Type B pancreatic cell (in vitro differentiated cells): ENCODE measurements at regions not wholly inside any gene's neighbourhood (a gene's known extent, or its start where the extent isn't known, plus 50 kb on each side); places are given as distances from the start of the nearest gene placed in this dataset.

Experiments
- DNase-seq: peaks from one replicate; pipeline ENCODE4 v3.0.0; 2021; ENCODE audit warnings: mixed read lengths; ENCODE audit not compliant: unreplicated experiment; ENCODE audit errors: extremely low spot score
- H3K27ac Mint-ChIP-seq: 2 replicates; pipeline ENCODE4 v1.8.0; 2021; ENCODE audit warnings: mild to moderate bottlenecking, mixed read lengths
- H3K27me3 Mint-ChIP-seq: 2 replicates; pipeline ENCODE4 v1.8.0; 2021; ENCODE audit warnings: mixed read lengths
- H3K36me3 Mint-ChIP-seq: 2 replicates; pipeline ENCODE4 v1.8.0; 2021; ENCODE audit warnings: mixed read lengths
- H3K4me1 Mint-ChIP-seq: one replicate; pipeline ENCODE4 v1.8.0; 2021; ENCODE audit warnings: mixed read lengths; ENCODE audit not compliant: unreplicated experiment
- H3K4me3 Mint-ChIP-seq: 2 replicates; pipeline ENCODE4 v1.8.0; 2021; ENCODE audit warnings: mild to moderate bottlenecking, mixed read lengths
- H3K9me3 Mint-ChIP-seq: 2 replicates; pipeline ENCODE4 v1.8.0; 2021; ENCODE audit warnings: mixed read lengths
- TF ChIP-seq, protein P1 (sequence below): fragments of 200-600 bp; sonication (generic); conservative IDR thresholded peaks from 2 replicates; pipeline ENCODE4 v1.5.0; 2021; ENCODE audit warnings: antibody characterized with exemption, mild to moderate bottlenecking

- Mint-ChIP-seq H3K4me3 (no peak overlapping the region), H3K4me1 (no peaks in the 10 kb centered on the region), H3K9me3 (peaks cover 5% of the 10 kb centered on the region), H3K36me3 (no peaks in the 10 kb centered on the region), H3K27ac (no peak overlapping the region), H3K27me3 (no peaks in the 10 kb centered on the region)
- no peak for DNase-seq
- TF ChIP-seq, protein P1, sequence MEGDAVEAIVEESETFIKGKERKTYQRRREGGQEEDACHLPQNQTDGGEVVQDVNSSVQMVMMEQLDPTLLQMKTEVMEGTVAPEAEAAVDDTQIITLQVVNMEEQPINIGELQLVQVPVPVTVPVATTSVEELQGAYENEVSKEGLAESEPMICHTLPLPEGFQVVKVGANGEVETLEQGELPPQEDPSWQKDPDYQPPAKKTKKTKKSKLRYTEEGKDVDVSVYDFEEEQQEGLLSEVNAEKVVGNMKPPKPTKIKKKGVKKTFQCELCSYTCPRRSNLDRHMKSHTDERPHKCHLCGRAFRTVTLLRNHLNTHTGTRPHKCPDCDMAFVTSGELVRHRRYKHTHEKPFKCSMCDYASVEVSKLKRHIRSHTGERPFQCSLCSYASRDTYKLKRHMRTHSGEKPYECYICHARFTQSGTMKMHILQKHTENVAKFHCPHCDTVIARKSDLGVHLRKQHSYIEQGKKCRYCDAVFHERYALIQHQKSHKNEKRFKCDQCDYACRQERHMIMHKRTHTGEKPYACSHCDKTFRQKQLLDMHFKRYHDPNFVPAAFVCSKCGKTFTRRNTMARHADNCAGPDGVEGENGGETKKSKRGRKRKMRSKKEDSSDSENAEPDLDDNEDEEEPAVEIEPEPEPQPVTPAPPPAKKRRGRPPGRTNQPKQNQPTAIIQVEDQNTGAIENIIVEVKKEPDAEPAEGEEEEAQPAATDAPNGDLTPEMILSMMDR = no peak
These were observed 134.5 kb upstream of the TLL1 start for GRCh38 chr4:165738571-165738970.

GRCh38 chr4:165740911-165741310, 132.1 kb upstream of the TLL1 start:
- H3K9me3 Mint-ChIP-seq = peaks cover 5% of the 10 kb centered on the region
- DNase-seq = no peak
- no peaks in the 10 kb centered on the region for H3K4me1 Mint-ChIP-seq
- no peak overlapping the region for H3K4me3 Mint-ChIP-seq
- H3K36me3 Mint-ChIP-seq = no peaks in the 10 kb centered on the region
- H3K27me3 Mint-ChIP-seq = no peaks in the 10 kb centered on the region
- TF ChIP-seq, protein P1 = no peak
- H3K27ac Mint-ChIP-seq = no peak overlapping the region

DNA sequence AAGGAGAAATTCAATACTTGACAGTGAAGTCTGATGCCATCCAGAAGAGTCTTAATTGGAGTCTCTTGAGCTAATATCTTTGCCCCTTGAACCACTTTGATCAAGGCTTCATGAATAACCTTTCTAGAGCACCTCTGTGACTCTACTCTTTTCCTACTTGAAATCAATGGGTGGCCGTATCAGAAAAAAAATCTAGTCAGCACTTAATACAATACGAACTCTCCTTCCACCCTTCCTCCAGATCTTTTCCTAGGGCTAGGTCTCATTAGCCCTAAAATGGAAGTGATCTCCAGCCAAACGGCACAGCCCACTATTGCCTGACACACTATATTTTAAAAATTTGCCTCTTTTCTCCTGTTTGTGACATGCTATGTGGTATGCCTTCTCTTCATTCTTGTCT, 129.6 kb upstream of the TLL1 start:
- Mint-ChIP-seq H3K9me3 (no peaks in the 10 kb centered on the region), H3K27ac (no peak overlapping the region), H3K36me3 (no peaks in the 10 kb centered on the region), H3K4me1 (no peaks in the 10 kb centered on the region), H3K4me3 (no peak overlapping the region), H3K27me3 (no peaks in the 10 kb centered on the region)
- no peak for DNase-seq
- TF ChIP-seq, protein P1 = no peak

DNA sequence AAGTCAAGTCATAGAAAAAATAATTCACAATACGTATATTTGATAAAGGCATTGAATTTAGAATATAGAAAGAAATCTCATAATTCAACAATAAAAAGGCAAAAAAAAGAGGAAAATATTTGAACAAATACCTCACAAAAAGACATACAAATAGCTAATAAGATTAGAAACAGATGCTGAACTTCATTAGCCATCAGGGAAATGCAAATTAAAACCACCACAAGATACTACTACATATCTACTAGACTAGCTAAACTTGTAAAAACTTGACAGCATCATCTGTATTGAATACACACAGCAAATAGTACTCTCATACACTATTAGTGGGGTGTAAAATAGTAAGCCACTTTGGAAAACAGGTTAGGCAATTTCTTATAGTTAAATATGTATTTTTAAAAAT, 128.7 kb upstream of the TLL1 start:
- no peak for DNase-seq
- Mint-ChIP-seq H3K27me3 (no peaks in the 10 kb centered on the region), H3K36me3 (no peaks in the 10 kb centered on the region)

GRCh38 chr4:165748321-165748720, 124.7 kb upstream of the TLL1 start:
- peaks cover 4% of the 10 kb centered on the region for H3K27me3 Mint-ChIP-seq
- no peak overlapping the region for H3K27ac Mint-ChIP-seq
- no peaks in the 10 kb centered on the region for H3K36me3 Mint-ChIP-seq
- TF ChIP-seq, protein P1 = no peak
- no peaks in the 10 kb centered on the region for H3K4me1 Mint-ChIP-seq
- H3K4me3 Mint-ChIP-seq = no peak overlapping the region
- DNase-seq = no peak
- no peaks in the 10 kb centered on the region for H3K9me3 Mint-ChIP-seq

More for the DNA sequence above, 128.7 kb upstream of the TLL1 start:
- Mint-ChIP-seq H3K9me3 (no peaks in the 10 kb centered on the region), H3K4me1 (no peaks in the 10 kb centered on the region), H3K4me3 (no peak overlapping the region), H3K27ac (no peak overlapping the region)
- TF ChIP-seq, protein P1 = no peak

- peaks cover 8% of the 10 kb centered on the region for H3K27me3 Mint-ChIP-seq
These were observed 121.2 kb upstream of the TLL1 start for GRCh38 chr4:165751882-165752281.

More at GRCh38 chr4:165751882-165752281, 121.2 kb upstream of the TLL1 start:
- no peak overlapping the region for H3K4me3 Mint-ChIP-seq
- peaks cover 1% of the 10 kb centered on the region for H3K4me1 Mint-ChIP-seq
- H3K27ac Mint-ChIP-seq = no peak overlapping the region
- H3K36me3 Mint-ChIP-seq = no peaks in the 10 kb centered on the region
- TF ChIP-seq, protein P1 = no peak
- no peak for DNase-seq
- no peaks in the 10 kb centered on the region for H3K9me3 Mint-ChIP-seq
